Keratinocyte (primary cell): ENCODE measurements at regions not wholly inside any gene's neighbourhood (a gene's known extent, or its start where the extent isn't known, plus 50 kb on each side); places are given as distances from the start of the nearest gene placed in this dataset.

Experiments used
- DNase-seq: peaks from one replicate; pipeline ENCODE4 v3.0.0-alpha.2; 2011; ENCODE audit warnings: low read depth, missing footprints, low spot score
- FAIRE-seq: peaks from 2 replicates; lab custom pipeline; 2011; peaks lifted over from hg19 to GRCh38; lab: Jason Lieb, UNC
- H2AFZ ChIP-seq: 2 replicates; pipeline ENCODE4 v1.6.0; 2012; ENCODE audit warnings: low read length, control low read depth, inconsistent platforms; ENCODE audit not compliant: control insufficient read depth
- H3K27ac ChIP-seq: 2 replicates; pipeline ENCODE4 v1.5.1; 2011; ENCODE audit warnings: low read length; ENCODE audit not compliant: control insufficient read depth, insufficient read depth
- H3K27me3 ChIP-seq: 3 replicates; pipeline ENCODE4 v1.6.0; 2011; ENCODE audit warnings: low read length; ENCODE audit not compliant: control insufficient read depth, insufficient read depth; ENCODE audit errors: extremely low read depth
- H3K36me3 ChIP-seq, 2 experiments: 2 replicates in 1 of 2; 3 replicates in 1 of 2; pipeline ENCODE4 v1.5.1; 2011; ENCODE audit warnings: low read length in 2 of 2, mild to moderate bottlenecking in 1 of 2; ENCODE audit not compliant: control insufficient read depth in 2 of 2, insufficient read depth in 2 of 2; ENCODE audit errors: extremely low read depth in 1 of 2
- H3K4me1 ChIP-seq: 3 replicates; pipeline ENCODE4 v1.5.1; 2011; ENCODE audit warnings: low read length; ENCODE audit not compliant: control insufficient read depth, insufficient read depth; ENCODE audit errors: extremely low read depth
- H3K4me2 ChIP-seq: 3 replicates; pipeline ENCODE4 v1.6.0; 2011; ENCODE audit warnings: low read depth, low read length; ENCODE audit not compliant: control insufficient read depth, insufficient read depth; ENCODE audit errors: extremely low read depth
- H3K4me3 ChIP-seq, 3 experiments: fragments of 200-600 bp in 1 of 3; sonication (generic) in 1 of 3; 2 replicates in 2 of 3; 3 replicates in 1 of 3; pipeline ENCODE4 v1.5.1; 2011 to 2016; ENCODE audit warnings: low read length in 3 of 3, mild to moderate bottlenecking in 3 of 3, control low read depth in 2 of 3, inconsistent platforms in 1 of 3, low read depth in 1 of 3, mixed read lengths in 1 of 3, mixed run types in 1 of 3, moderate library complexity in 1 of 3; ENCODE audit not compliant: control insufficient read depth in 2 of 3, insufficient read depth in 2 of 3; ENCODE audit errors: extremely low read depth in 1 of 3
- H3K79me2 ChIP-seq: 2 replicates; pipeline ENCODE4 v1.6.0; 2012; ENCODE audit warnings: low read length; ENCODE audit not compliant: control insufficient read depth, insufficient read depth
- H3K9ac ChIP-seq: 3 replicates; pipeline ENCODE4 v1.6.0; 2011; ENCODE audit warnings: low read length; ENCODE audit not compliant: control insufficient read depth, insufficient read depth; ENCODE audit errors: extremely low read depth
- H3K9me1 ChIP-seq: 3 replicates; pipeline ENCODE4 v1.6.0; 2011; ENCODE audit warnings: low read length; ENCODE audit not compliant: control insufficient read depth, insufficient read depth; ENCODE audit errors: extremely low read depth
- H3K9me3 ChIP-seq: 2 replicates; pipeline ENCODE4 v1.5.1; 2012; ENCODE audit warnings: low read depth, low read length; ENCODE audit not compliant: control insufficient read depth
- H4K20me1 ChIP-seq: 3 replicates; pipeline ENCODE4 v1.6.0; 2011; ENCODE audit warnings: low read length; ENCODE audit not compliant: control insufficient read depth, insufficient read depth; ENCODE audit errors: extremely low read depth
- CTCF ChIP-seq, 3 experiments: IDR thresholded peaks in 1 of 3; conservative IDR thresholded peaks in 1 of 3; optimal IDR thresholded peaks in 1 of 3; 2 replicates in 2 of 3; 3 replicates in 1 of 3; pipeline versions ENCODE3 to v1.5.1; 2011; ENCODE audit warnings: low read length in 3 of 3, mild to moderate bottlenecking in 3 of 3, moderate library complexity in 2 of 3, control low read depth in 1 of 3, inconsistent platforms in 1 of 3; ENCODE audit not compliant: insufficient read depth in 2 of 3; ENCODE audit errors: extremely low read depth in 1 of 3
- EZH2 ChIP-seq: IDR thresholded peaks from one replicate; pipeline ENCODE4 v1.6.1; 2012; ENCODE audit warnings: inconsistent platforms, mild to moderate bottlenecking, low read length, moderate library complexity
- dilution Hi-C: fragments of 300-500 bp; cut with MboI; formaldehyde crosslinking; loops from one replicate; pipeline ENCODE4 v1.7.0; 2020; ENCODE audit warnings: low sequenced_read_pairs; ENCODE audit not compliant: extremely low pct_ligation_motif_present

DNA sequence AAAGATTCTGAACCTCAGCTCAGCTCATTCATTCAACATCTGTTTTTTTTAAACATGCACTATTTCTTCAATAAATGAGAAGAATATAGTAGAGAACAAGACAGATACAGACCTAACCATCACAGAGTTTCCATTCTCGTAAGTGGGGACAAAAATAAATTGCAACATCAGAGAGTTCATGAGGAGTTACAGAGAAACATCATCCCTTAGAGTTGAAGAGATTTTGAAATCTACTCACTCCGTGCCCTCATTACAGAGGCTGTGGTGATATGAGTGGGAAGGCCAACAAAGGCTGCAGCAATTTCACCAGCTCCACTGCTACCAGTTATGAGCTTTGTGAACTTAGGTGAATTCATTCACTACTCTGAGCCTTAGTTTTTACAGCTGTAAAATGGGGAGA, 399.3 kb downstream of the BCL11A start:
- DNase-seq (no peak), FAIRE-seq (no peak)
- Histone ChIP-seq H3K4me3 (no peak overlapping the region), H3K36me3 (no peaks in the 10 kb centered on the region), H3K9me1 (no peaks in the 10 kb centered on the region), H3K27ac (no peak overlapping the region), H4K20me1 (no peaks in the 10 kb centered on the region), H3K79me2 (no peaks in the 10 kb centered on the region), H3K9me3 (no peaks in the 10 kb centered on the region), H3K4me2 (no peak overlapping the region), H3K9ac (no peak overlapping the region), H3K27me3 (peaks cover 8% of the 10 kb centered on the region), H2AFZ (no peak overlapping the region), H3K4me1 (no peaks in the 10 kb centered on the region)
- no peak for TF ChIP-seq EZH2
- no peak for TF ChIP-seq CTCF (optimal IDR thresholded peaks at IDR 0.05 in 1 of 3, IDR thresholded peaks at IDR 0.05 in 1 of 3, conservative IDR thresholded peaks at IDR 0.05 in 1 of 3; ENCODE audit: extremely low read depth in 1 of 3, insufficient read depth in 2 of 3, low read length in 3 of 3)
- dilution Hi-C loops, result no loop called here

GRCh38 chr2:60152226-60152833, 401.1 kb downstream of the BCL11A start:
- H3K79me2 ChIP-seq, result no peaks in the 10 kb centered on the region
- DNase-seq (no peak), FAIRE-seq (peak; percentile 76)
- peaks cover 8% of the 10 kb centered on the region for H3K27me3 ChIP-seq
- H3K36me3 ChIP-seq, result no peaks in the 10 kb centered on the region
- H3K9me1 ChIP-seq, result no peaks in the 10 kb centered on the region
- H3K4me2 ChIP-seq, result no peak overlapping the region
- H3K4me3 ChIP-seq, result no peak overlapping the region
- TF ChIP-seq EZH2 (no peak), CTCF (optimal IDR thresholded peaks at IDR 0.05 in 1 of 3, IDR thresholded peaks at IDR 0.05 in 1 of 3, conservative IDR thresholded peaks at IDR 0.05 in 1 of 3; ENCODE audit: extremely low read depth in 1 of 3, insufficient read depth in 2 of 3, low read length in 3 of 3) (peak in 2 of 3 experiments; percentile 74 to 83)
- H3K9me3 ChIP-seq, result no peaks in the 10 kb centered on the region
- no peak overlapping the region for H3K9ac ChIP-seq
- no peak overlapping the region for H2AFZ ChIP-seq
- dilution Hi-C loops, result no loop called here
- no peaks in the 10 kb centered on the region for H4K20me1 ChIP-seq
- no peaks in the 10 kb centered on the region for H3K4me1 ChIP-seq
- no peak overlapping the region for H3K27ac ChIP-seq
